Islet of Langerhans (tissue), 1 donor: ENCODE measurements at regions not wholly inside any gene's neighbourhood (a gene's known extent, or its start where the extent isn't known, plus 50 kb on each side); places are given as distances from the start of the nearest gene placed in this dataset.

Source experiments
- FAIRE-seq: peaks from one replicate; lab custom pipeline; 2011; peaks lifted over from hg19 to GRCh38; lab: Jason Lieb, UNC

DNA sequence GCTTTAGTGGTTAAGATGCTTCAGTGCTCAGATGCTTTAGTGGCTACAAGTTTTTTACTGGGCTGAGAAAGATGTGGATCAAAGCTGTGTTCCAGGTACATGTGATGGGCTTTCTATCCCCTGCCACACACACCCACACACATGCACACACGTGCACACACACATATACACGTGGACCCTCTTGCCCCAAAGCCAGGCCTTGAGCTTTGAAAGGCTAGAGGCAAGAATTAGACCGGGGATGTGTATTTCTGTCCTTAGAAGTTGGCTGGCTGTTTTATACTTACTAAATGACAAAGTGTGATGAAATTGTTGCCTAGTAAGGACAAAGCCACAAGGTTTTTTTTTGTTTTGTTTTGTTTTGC lies 376.5 kb downstream of the C12orf75 start:
- FAIRE-seq: no peak

DNA sequence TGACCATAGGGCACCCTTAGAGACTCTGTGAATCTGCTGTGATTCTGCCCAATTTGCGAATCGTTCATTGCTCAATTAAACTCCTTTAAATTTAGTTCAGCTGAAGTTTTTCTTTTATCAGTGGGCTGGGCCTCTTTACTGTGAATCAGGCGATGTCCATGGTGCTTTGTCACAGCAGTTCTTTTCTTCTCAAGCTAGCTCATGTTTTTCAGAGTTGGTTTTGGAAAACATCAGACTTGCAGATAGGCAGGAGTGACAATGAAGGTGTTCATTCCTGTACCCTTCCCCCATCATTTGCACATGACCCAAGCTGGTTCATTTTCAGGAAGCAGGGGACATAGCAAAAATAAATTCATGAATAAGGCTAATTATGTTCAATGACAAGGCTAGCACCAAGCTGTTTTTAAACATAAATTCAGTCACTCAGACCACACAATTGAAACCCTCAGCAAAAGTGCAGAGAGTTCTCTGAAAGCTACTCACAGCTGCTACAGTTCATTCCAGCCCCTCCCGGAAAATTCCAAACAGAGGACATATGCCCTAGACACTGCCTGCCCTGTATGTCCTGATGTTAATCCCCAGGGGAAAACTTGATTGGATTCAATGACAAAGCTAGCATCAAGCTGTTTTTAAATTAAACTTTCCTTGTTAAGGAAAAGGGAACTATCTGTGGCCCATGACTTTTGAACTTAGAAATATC lies 383.3 kb downstream of the C12orf75 start:
- no peak for FAIRE-seq

DNA sequence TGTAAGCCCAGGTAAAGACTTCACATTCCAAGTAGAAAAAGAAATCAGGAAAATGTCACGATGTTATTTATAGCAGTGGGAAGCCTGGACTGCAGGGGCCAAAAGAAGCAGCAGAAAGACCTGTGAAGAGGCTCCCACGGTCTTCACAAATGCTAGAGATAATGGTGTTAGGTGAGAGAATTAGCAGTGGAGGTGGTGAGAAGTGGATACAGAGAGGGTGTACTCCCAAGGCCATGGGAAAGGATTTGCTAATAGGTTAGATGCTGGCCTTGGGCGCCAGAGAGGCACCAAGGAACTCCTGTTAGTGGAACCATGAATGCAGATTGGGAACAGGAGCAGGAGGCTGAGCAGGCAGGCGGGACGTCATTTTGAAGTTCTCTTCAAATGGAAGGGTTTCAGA lies 386.1 kb downstream of the C12orf75 start:
- FAIRE-seq: no peak

DNA sequence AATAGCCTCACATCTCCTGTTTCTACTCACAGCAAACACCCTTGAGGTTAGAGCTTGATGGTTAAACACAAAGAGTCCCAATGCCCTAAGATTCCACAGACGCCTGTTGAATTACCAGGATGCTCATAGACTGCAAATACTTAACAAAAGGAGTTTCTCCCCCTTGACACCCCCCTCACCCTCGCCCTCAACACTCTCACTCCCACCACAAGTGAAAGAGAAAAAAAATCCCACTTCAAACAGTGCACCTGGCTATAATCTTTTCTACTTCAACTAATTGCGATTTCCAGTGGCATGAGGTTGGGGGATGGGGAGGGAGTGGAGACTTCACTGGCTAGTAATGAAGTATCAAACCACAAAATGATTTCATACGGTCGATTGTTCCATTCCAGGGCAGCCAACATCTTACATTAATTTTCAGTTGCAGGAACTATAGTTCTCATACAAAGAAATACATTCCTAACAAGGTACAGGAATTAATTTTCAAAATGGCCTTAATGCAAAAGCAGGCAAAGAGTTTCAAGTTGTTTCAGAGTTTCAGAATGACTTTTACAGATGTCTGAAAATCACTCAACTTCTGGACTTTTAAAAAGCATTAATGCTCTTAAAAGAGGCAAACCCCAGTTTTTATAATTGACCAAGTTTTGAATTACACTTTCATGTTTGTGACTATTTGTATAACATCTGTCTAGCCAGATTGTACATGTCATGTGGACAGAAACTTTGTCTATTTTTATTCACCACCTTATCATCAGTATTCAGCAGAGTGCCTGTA lies 390.7 kb downstream of the C12orf75 start:
- no peak for FAIRE-seq

DNA sequence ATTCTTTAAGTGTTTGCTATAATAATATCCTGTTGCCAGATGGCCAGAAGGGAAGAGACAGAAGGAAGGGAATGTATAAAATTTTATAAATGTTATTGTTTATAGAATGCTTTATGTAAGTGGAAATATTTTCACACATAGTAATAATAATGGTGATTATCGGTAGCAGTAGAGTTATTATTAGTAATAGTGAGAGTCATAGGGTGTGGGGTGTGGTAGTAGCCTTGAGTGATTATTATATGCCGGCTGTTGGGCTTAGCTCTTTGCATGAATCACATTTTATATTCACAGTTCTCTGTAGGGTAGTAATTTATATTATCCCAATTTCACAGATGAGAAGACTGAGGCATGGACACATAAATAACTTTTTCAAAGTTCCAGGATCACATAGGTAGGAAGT lies 391.4 kb downstream of the C12orf75 start:
- FAIRE-seq: no peak

DNA sequence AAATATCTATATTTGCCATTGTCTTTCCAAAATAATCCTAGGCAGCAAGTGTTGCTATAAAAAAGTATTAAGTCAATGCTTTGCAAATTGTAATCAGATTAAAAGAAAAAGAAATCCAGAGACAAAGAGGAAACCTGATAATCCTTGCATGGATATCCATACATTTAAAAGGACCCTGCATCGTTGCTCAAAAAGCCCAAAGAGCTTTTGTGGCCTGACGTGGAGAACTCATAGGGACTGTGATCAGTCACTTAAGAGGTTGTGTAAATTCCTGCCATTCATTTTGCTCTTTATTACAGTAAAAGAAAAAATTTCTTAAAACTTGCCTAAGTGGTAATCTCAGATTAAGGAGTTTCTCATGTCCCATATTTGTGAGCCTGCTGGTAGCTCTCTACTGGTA lies 392.6 kb downstream of the C12orf75 start:
- FAIRE-seq: no peak

DNA sequence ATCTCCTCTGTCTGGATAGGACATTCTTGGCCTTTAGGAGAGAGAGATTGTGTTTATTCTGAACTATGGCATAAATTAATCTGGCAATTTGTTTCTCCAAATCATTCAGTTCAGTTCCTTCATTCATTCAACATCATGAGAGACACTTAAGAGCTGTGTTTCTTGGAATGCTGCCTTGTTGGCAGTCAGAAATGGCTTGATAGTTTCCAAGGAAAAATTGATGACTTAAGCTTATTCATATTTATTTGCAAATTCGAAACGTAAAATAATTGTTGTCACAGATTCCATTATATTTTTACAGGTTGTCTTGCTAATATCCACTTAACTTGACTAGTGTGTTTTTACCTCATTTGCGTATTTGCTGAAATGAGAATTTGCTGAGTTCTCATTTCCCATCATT lies 393.0 kb downstream of the C12orf75 start:
- FAIRE-seq: no peak

DNA sequence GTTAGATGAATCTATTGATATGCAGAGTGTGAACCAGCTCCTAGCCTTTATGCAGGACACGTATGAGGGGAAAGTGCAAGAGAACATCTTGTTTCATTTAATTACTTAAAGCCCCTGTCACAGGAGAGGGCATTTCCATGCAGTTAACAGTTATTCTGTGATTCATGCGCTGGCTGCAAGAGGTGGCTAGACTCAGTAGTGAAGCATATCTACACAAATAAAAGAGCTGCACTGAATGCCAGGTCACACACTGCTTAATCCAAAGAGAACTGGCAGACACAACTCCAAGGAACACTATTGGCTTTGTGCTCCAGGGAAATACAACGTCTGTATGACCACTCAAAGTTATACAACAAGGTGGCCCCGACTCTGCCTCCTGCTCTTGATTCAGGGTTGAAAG lies 394.1 kb downstream of the C12orf75 start:
- FAIRE-seq: no peak

DNA sequence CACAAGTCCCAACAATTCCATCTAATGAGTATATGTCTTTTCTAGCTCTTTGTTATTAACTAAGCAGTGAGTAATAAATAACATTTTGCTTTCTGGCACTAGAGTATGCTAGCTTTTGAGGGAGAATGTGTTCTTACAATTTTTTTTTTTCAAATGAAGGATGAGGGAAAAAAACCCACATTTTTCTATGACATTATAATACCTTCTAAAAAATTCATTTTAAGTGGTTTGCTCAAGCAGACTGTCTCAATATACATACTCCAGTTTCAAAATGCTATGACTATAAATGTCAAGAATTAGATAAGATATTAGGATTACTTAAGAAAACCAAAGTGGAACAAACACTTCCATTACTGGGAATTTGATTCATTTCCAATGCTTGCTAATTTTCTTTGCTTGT lies 394.6 kb downstream of the C12orf75 start:
- FAIRE-seq: no peak

DNA sequence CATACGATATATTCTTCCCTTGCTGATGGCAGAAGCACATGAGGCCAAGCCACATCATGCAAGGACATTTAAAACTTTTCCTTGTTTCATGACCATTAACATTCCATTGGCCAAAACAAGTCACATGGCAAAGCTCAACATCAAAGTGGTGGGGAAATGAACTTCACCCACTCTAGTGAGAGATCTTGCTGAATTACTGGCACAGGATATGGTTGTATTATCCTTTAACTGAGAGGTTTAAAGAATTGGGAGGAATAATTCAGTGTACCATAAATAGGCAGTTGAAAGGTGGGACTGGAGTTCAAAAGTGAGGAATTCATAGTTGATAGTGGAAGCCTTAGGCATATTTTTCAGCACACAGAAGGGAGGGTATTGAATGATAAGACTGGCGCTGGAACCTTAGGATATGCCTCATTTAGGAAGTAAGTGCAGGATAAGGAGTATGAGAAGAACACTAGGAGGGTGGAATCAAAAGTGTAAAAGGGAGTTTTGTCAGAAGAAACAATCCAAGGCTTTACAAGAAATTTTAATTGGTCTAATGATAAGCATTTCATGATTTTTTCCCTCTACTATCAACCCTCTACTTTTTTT lies 398.8 kb downstream of the C12orf75 start:
- FAIRE-seq: no peak

DNA sequence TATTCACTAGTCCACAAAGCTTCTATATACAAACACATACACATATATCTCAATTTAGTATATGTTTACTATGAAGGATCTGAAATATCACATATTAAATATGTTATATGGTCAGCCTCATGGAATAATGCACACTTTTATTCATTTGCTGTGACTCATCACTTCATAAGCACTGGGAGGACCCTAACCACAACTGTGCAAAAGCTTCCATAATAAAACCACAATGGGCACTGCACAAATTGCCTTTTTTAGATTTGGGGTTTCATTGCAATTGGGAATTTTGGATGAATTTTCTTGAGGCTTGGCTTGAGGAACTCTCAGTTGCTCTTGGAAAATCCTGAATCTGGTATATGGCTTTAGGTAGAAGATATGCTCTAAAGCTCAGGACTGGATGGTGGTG lies 399.4 kb downstream of the C12orf75 start:
- no peak for FAIRE-seq

DNA sequence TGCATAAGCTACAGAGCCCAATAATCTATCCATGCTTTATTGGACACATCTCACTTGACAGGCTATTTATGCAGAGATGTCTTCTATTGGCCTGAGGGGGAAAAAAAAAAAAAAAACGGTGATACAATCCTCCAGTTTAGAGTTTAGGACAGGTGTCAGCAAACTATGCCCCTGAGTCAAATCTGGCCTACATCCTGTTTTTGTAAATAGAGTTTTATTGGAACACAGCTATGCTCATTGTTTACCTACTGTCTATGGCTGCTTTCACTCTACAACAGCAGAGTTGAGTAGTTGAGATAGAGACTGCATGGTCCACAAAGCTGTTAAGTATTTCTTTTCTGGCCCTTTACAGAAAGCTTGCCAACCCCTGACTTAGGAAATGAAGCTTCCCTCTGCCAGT lies 403.1 kb downstream of the C12orf75 start:
- no peak for FAIRE-seq

DNA sequence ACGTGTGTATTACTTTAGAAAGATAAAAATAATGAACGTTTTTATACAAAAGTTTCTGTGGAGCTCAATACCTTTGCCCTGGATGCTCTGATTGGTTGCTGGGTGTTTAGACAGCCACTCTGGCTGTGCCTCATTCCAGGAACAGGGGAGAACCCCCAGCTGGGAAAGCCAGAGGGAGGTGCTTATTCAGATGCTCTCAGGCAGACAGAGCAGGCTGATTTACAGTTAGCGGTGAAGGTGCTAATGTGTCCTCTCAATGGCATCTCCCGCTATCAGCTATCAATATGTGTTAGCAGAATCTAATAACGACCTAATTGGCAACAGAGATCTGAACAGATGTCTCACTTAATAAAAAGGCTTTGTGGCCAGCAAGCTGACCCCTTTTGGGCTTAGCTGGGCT lies 402.3 kb downstream of the NUAK1 start:
- no peak for FAIRE-seq

DNA sequence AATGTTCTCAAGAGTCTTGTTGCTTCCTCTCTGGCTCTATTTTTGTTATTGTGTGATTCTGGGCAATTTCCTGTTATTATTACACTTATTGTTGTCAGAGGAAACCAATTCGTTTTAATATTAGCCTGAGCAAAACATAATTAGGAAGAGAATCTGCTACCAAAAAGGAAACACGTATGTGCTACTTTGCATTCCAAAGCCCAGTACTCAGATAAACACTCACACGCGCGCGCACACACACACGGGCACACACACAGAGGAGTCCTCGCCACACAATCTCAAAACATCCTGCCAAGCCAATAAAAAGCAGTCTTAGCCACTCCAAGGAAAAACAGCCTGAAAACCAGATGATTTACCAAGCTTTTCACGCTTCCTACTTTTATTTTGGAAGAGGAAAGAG lies 400.7 kb downstream of the NUAK1 start:
- FAIRE-seq: no peak

DNA sequence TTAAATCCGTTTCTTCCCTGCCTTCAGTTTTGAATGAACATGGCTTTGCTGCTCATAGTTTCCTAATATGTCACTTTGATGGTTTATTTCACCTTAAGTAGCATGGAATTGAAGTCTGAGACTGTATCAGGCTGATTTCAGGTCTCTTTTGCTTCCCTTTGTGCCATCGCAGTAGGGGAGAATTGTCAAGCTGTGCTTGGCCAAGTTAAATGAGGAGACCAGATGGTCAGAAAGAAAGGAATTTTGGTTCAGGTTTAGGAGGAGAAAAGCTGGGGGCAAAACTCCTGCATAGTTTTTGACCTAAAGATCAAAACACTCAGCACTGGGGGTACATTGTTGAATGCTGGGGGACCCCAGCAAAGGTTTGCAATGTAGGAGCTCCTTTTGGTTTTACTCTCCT lies 398.4 kb downstream of the NUAK1 start:
- FAIRE-seq: no peak

DNA sequence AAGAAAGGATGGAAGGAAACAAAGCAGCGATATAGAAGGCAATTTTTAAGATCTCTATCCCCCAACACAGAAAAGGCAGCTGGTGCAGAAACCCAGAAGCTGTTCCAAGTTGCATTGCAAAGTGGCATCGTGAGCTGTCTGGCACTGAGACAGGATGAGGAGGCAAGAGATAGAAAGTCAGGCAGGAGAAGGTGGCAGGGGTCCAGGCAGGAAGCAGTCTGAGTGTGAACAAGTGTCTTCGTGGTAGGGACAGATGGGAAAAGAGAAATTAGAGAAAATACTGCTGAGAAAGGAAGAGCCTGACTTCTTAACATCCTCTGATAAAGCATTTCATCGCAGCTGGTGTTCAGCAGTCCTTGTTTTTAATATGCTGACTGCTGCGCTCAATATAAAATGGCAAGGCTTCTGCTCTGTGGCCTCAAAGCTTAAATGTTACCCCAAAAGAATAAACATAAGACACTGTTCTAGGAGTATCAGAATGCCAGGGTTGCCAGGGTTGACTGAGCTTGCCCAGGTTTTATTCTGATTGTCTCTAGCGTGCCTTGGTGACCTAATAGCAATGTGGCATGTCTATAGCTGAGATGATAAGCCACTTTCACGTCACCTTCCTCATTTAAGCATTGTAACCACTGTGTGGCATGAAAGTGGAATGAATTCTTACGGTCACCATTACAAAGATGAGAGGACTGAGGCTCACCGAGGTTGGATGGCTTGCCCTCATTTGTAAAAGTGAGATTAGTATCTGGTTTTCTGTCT lies 397.6 kb downstream of the NUAK1 start:
- no peak for FAIRE-seq

DNA sequence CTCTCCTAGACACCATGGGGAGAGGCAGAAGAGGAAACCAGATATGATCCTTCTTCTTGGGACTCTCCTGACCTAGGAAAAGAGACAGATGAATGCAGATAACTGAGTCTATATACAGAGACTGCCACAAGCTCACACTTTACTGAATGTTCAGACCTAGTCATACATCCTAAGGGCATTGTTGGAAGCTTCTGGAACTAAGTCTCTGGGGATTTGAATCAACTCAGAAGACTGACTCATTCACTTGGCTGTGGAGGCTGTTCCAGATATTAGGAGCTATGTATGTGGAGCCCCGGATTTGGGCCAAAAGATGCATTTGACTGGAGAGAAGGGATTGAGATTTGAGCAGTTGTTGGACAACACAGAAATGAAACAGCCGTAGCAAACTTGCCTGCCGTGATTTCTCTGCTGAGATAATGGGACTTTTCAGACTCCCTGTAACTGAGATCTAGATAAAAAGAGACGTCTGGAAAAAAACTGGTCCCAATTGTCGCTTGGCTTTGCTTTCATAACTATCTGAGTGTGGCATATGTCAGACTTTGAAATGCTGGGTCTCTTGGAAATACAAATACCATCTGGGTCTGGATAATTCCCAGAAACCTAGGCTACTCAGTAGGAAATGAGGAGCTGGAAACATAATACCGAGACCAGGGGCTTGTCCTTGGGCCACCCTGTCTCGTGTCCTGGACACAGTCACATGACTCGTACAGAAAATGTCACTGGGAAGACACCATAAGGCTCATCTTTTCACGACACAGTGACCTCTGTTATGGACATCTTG lies 396.8 kb downstream of the NUAK1 start:
- no peak for FAIRE-seq

DNA sequence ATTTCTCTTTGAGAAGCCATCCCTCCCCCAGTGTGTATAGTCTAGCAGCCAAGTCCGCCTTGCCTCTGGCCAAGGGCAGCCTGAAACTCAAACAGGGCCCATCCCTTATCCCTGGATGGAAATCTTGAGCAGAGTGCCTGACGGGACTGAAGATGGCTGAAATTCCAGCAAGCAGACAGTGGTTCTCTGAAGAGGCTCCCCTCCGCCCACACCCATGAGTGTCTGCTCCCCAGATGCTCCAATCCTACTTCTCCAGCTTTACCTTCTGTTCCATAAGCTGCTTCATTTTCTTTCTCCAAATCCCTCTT lies 396.2 kb downstream of the NUAK1 start:
- FAIRE-seq: no peak

DNA sequence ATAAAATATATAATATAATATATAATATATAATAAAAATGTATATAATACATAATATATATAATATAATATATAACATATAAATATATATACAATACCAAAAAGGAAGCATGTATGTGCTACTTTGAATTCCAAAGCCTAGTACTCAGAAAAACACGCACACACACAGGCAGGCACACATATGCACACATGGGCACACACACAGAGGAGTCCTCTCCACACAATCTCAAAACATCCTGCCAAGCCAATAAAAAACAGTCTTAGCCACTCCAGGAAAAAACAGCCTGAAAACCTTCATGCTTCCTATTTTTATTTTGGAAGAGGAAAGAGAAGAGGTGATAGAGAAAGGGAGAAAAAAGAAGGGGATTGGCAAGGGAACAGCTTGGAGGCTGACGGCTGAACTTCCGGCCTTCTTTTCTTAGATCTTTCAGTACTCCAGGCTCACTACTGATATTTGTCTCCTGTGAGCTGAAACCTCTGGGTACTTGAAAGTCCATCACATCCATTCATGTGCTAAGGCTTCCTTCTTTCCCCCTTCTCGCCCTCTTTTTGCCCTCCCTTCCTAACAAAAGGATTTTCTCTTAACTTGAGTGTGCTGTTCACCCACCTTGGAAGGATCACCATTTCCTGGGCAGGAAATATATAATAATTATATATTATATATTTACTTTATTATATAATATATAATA lies 394.2 kb downstream of the NUAK1 start:
- FAIRE-seq: no peak

DNA sequence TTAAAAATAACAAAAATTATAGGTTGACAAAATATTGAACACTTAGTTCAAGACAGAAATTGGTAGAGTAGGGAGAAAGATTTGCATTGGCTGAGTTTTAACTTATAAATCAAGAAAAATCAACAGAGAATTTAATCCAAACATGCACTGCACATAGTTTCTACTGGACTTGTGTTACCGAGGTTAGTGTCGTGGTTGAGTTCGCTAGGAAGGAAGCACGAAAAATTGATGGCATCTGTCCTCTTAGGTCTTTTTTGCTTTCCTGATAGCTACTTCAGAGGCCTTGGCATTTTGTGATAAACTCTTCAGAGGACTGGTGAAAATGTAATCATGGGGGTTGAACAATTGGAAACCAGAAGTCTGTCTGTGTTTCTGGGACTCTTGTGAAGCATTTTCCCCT lies 392.9 kb downstream of the NUAK1 start:
- no peak for FAIRE-seq

DNA sequence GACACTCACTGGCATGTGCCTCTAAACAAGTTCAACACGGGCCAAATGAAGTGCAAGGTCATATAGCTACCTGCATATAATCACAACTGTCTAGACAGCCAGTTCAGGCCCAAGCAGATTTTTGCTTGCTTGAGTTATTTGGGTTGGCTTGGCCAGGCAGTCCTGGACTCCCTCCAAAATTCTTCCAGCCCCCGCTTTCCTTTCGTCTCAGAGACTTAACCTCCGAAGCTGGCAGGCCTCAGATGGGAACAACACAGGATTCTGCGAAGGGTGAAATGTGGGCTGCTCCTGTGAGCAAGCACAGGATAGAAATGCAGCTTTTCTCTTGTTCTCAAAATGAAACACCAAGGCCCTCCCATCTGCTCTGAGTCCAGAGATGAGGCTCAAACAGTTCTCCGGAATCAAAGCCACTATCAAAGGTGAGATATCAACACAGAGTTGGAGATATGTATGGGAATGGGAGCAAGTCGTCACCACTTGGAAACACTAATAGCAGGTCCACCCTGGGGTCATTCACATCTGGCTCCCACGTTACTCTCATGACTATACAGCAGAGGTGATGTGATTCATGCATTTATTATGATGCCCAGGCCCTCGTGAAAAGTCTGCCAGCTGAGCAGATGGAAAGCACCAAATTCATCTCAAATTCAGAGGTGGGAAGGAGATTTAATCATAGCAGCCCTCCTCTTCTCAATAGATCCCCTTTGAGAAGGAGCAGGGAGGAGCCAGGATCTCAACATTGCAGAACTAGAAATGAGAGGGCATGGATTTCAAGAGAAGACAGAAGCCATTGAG lies 389.8 kb downstream of the NUAK1 start:
- no peak for FAIRE-seq
